Left ventricle myocardium inferior (tissue), 1 donor: ENCODE measurements at regions not wholly inside any gene's neighbourhood (a gene's known extent, or its start where the extent isn't known, plus 50 kb on each side); places are given as distances from the start of the nearest gene placed in this dataset.

Experiments
- DNase-seq: peaks from one replicate; pipeline ENCODE4 v3.0.0-alpha.2; 2020
- H3K27ac ChIP-seq: fragments of 200-600 bp; replicated peaks from 2 replicates; pipeline ENCODE4 v1.8.0; 2021
- H3K27me3 ChIP-seq: fragments of 200-600 bp; 2 replicates; pipeline ENCODE4 v1.8.0; 2021; ENCODE audit warnings: low read depth
- H3K36me3 ChIP-seq: fragments of 200-600 bp; 2 replicates; pipeline ENCODE4 v1.8.0; 2021
- H3K4me1 ChIP-seq: fragments of 200-600 bp; 2 replicates; pipeline ENCODE4 v1.8.0; 2021
- H3K4me3 ChIP-seq: fragments of 200-600 bp; 2 replicates; pipeline ENCODE4 v1.8.0; 2021; ENCODE audit warnings: mild to moderate bottlenecking, moderate library complexity
- H3K9me3 ChIP-seq: fragments of 200-600 bp; replicated peaks from 2 replicates; pipeline ENCODE4 v1.8.0; 2021
- CTCF ChIP-seq: fragments of 200-600 bp; IDR thresholded peaks from 2 replicates; pipeline ENCODE4 v1.8.0; 2021; ENCODE audit warnings: antibody characterized with exemption, mild to moderate bottlenecking, borderline replicate concordance
- intact Hi-C: fragments of 100-400 bp; cut with micrococcal nuclease; formaldehyde crosslinking; loops from one replicate; pipeline ENCODE4 v1.11.0; 2022
- donor health status: DM: no; HTN: yes; CAD: no; lungs with severe emphysema.

- peaks cover 30% of the 10 kb centered on the region for H3K36me3 ChIP-seq
- intact Hi-C loops, result no loop called here
- no peak for TF ChIP-seq CTCF
Measured at GRCh38 chr19:34305221-34306083, 51.1 kb downstream of the GARRE1 start.

GRCh38 chr19:34306213-34306661 is 51.9 kb downstream of the GARRE1 start:
- intact Hi-C loops, result no loop called here
- H3K9me3 ChIP-seq, result no peaks in the 10 kb centered on the region
- peaks cover 22% of the 10 kb centered on the region for H3K36me3 ChIP-seq

More at GRCh38 chr19:34305221-34306083, 51.1 kb downstream of the GARRE1 start:
- peak overlapping the region; percentile 59 for H3K27ac ChIP-seq
- no peaks in the 10 kb centered on the region for H3K27me3 ChIP-seq
- H3K4me1 ChIP-seq, result peaks cover 50% of the 10 kb centered on the region
- H3K4me3 ChIP-seq, result no peak overlapping the region
- DNase-seq, result no peak
- no peaks in the 10 kb centered on the region for H3K9me3 ChIP-seq

GRCh38 chr19:34306824-34307223 is 52.5 kb downstream of the GARRE1 start:
- H3K36me3 ChIP-seq, result peaks cover 22% of the 10 kb centered on the region
- no peaks in the 10 kb centered on the region for H3K27me3 ChIP-seq
- no peak for TF ChIP-seq CTCF
- no peak for DNase-seq
- H3K9me3 ChIP-seq, result no peaks in the 10 kb centered on the region
- no peak overlapping the region for H3K4me3 ChIP-seq
- peak overlapping the region; percentile 59 for H3K27ac ChIP-seq
- intact Hi-C loops, result no loop called here
- H3K4me1 ChIP-seq, result peaks cover 58% of the 10 kb centered on the region

More at GRCh38 chr19:34306213-34306661, 51.9 kb downstream of the GARRE1 start:
- no peak for DNase-seq
- no peak overlapping the region for H3K4me3 ChIP-seq
- H3K27ac ChIP-seq, result peak overlapping the region; percentile 59
- H3K27me3 ChIP-seq, result no peaks in the 10 kb centered on the region
- no peak for TF ChIP-seq CTCF
- peaks cover 58% of the 10 kb centered on the region for H3K4me1 ChIP-seq

- Histone ChIP-seq H3K4me1 (peaks cover 73% of the 10 kb centered on the region), H3K9me3 (no peaks in the 10 kb centered on the region)
Measured at GRCh38 chr19:34308381-34309367, 54.3 kb downstream of the GARRE1 start.

More at GRCh38 chr19:34308381-34309367, 54.3 kb downstream of the GARRE1 start:
- TF ChIP-seq CTCF, result no peak
- Histone ChIP-seq H3K36me3 (peaks cover 6% of the 10 kb centered on the region), H3K4me3 (no peak overlapping the region), H3K27me3 (no peaks in the 10 kb centered on the region), H3K27ac (no peak overlapping the region)
- DNase-seq, result no peak
- intact Hi-C loops, result no loop called here
